Activated effector memory CD4-positive, alpha-beta T cell treated with Interleukin-2 at 50 U/mL for 16 hours (primary cell): ENCODE measurements at regions not wholly inside any gene's neighbourhood (a gene's known extent, or its start where the extent isn't known, plus 50 kb on each side); places are given as distances from the start of the nearest gene placed in this dataset.

Experiments used
- DNase-seq: peaks from one replicate; pipeline ENCODE4 v3.0.0-alpha.2; 2020

DNA sequence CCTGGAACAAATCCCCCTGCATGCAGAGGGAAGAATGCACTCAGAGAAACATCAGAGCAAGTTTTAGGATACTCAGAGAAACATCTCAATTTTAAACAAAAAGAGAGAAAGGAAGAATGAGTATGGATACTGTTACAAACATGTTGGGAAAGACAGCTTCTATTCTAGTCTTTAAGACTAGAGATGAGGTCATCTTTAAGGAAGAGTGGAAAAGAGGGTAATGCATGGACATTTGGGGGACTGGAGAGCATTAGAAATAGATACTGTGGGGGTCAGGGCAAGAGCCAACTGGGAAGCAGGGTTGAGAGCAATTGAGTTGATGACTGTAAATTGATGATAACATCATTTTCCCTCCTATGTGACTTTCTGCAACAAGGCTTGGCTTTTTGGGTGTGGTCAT, 431.2 kb downstream of the CDH26 start:
- DNase-seq = no peak

DNA sequence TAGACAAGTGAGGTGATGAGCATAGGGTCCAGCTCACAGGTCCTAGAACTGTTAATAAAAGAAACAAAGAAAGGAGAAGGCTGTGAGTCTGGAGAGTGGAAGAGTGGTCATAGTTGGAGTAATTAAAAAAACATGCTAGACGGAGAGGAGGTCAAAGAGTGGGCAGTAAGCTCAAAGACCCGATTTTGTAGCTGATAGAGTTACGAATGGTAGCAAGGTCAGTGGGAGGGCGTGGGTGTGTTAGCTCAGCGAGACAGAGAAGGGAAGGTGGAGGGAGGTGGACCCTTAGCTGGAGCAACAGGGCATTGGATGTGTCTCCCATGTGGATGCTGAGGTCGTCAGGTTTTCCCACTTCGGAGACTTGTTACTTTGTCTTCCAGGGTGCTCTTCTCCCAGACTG, 431.7 kb downstream of the CDH26 start:
- no peak for DNase-seq

DNA sequence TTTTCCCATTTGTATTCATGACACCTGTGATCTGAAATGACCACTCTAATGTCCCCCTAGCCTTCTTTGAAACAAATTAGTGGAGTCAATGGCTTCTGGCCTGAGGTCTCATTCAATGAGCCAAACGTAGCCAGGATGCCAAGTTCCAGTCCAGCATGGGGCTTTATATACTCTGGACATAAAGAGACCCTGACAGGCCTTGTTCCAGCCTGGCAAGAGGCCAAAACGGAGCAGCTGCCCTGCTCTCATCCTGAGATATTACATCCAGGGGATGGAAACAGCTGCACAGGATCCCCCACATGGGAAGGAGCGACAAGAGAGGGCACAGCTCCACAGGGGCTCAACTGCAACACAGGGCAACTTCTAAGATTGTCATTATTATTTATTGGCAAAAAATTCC, 437.8 kb downstream of the CDH26 start:
- DNase-seq = no peak

DNA sequence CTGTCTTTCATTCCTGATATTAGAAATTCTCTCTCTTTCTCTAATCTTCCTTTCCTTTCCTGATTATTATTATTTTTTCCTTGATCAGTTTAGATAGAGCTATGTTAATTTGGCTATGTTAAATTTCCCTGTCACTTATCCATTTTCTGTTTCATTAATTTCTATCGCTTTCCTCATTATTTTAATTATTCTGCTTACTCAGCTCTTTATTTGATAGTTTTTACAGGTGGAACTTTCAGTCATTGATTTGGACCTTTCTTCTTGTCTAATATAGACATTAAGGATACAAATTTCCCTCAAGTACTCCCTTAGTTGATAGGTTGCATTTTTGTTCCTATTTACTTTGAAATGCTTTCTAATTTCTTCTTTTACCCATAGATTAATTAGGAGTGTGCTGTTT, 442.3 kb downstream of the CDH26 start:
- DNase-seq = no peak

DNA sequence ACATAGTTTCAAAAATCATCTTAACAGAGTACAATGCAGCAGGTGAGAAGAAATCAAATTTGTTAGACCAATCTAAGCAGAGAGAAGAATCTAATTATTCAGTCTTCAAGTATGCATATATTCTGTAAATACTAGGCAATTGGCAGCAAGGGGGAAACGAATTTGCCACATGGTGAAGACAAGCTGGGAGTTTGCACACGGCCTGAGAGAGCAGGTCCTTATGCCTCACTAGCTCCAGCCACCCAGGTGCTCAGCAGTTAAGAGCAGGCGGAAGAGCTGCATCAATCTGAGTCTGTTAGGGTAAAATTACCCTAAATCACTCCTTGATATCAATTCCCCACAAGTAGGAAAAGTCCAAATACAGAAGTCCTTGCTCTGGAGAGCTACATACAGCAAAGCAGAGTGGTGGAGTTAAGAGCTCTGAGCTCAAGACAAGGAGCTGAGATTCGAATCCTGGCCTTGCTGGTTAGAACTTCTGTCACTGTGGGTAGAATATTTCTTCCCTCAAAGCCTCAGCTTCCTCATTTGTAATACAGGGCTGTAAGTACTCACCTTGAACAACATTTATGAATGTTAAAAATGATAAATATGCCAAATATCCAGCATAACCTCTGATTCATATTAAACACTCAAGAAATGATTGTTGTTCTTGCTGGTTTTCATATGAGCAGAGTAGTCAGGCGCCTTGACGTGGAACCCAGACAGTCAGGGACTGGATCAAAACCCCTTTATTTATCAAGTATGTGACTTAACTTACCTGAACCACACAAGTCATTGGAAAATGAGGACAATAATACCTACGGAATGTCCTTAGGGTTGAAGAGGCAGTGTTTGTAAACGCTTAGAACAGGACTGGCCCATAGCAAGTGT, 444.2 kb downstream of the CDH26 start:
- DNase-seq = no peak

DNA sequence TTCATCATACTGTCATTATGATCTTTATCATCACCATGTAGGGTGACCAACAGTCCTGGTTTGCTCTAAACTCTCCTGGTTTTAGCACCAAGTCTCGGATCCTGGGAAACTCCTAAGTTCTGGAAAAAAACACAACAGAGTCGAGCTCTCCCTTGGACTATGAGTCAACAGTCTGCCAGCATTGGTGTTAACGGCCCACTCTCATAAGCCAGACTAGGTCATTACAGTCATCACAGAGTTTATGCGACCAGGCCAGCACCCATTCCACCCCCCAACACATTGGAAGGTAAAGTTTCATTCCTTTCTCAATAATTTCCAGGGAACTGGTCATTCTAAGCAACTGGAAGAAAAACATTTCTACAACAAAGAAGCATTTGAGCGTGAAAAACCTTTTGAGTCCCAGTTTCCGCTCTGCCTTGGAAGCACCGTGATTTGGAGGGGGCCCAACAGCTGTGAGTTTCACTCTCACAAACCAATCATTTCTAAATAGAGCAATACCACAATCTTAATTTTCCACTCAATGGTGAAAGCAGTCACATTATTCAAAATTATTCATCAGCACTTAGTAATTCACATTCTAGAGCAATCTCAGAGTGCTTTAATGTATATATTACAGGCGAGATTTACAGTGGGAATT, 445.0 kb downstream of the CDH26 start:
- no peak for DNase-seq

DNA sequence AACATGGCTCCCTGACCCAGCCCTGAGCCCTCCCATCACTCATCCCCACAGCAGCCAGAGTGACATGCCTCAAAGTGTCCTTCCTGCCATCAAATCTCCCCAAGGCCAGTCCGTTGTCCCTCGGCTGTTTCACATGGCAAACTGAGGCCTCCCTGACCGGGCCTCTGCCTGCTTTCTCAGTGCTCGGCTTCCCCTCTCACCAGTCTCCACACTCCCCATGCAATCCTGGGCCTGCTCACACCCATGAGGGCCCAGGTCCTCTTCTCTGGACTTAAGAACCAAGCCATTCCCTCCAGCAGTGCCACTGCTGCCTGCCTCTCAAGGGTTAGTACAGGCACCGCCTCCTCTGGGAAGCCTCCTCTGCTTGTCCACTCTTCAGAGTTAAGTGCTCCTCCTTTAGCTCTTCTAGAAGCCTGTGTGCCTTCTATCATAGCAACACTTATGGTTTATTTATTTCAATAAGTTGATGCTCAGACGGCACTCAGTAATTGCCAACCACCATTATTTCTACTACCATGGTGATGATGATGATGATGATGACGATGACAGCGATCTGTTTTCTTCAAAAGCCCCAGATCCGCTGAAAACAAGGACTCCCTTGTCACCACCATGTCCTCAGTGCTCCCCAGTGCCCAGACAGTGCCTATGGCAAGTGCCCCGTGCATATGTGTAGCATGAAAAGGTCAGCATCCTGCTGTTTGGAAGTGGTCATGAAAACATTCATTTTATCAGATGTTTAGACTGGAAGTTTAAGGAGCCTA, 449.0 kb downstream of the CDH26 start:
- DNase-seq = no peak

DNA sequence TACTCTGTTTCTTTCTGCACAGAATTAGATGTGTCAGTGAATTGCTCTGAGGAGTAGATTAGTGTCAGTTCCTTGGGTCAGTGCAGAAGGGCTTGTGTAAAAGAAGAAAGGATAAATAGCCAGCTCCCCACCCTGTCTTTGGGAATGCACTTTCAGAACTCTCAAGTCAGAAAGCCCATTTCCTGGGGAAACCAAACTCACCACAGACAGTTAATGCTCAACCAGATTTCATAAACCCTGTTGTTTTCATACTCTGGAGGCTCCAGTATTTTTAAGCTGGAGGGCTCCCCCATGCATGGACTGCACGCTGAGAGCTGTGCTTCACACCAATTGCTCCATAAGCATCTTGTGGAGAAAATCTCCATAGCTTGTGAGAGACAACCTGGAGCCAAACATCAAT, 449.7 kb downstream of the CDH26 start:
- no peak for DNase-seq

DNA sequence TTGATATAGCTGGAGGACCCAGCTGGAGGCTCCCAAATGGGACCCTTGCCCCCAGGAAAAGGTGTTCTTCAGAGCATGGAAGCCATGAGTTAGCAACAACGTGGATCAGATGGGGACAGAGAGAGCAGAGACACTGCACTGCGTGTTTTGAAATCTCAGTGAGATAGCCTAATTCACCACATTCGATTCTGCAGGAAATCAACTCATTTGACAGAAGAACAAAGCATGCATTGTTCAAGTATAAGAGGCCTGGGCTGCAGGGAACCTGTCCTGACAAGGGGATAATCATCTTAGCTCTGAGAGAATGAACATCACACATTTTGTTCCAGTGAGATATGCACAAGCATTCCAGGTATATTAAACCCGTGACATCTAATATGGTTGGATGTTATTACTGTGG, 450.2 kb downstream of the CDH26 start:
- no peak for DNase-seq

DNA sequence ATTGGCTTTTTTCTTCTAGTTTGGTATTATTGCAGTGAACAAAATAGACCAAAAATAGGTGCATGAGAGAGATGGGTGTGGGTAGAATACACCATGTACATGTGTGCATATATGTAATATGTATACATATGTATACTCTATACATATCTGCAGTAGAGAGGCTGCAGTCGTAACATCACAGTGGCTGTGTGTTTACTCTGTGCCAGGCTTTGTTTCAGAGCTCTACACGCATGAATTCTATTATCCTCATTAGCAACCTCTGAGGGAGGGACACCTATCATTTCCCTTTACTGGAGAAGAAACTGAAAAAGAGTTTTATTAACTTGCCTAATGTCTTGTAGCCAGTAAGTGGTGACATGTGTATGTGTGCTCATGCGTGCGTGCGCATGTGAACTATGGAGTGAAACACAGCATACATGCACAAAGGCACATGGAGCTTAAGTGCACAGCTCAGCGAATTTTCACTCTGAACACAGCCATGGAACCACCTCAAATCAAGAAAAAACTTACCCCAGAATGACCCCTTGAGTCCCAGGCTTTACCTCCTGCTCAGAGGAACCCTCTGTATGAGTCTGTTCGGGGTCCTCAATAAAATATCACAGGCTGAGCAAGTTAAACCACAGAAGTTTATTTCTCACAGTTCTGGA, 452.5 kb downstream of the CDH26 start:
- no peak for DNase-seq

DNA sequence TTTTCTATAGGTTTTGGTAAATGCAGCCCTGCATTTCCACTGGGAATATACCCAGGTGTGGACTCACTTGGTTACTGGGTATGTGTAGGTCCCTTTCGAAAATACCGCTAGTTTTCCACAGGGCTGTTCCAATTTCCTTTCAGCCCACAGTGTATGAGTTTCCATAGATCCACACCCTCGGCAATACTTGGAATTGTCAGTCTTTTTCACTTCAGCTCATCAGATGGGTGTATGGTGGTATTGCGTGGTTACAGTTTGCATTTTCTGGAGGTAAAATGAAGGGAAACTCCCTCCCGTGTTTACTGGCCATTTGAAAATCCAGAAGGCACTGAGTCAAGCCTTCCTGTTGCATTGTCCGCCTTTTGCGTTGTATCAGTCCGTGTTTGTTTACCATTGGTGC, 453.6 kb downstream of the CDH26 start:
- no peak for DNase-seq

DNA sequence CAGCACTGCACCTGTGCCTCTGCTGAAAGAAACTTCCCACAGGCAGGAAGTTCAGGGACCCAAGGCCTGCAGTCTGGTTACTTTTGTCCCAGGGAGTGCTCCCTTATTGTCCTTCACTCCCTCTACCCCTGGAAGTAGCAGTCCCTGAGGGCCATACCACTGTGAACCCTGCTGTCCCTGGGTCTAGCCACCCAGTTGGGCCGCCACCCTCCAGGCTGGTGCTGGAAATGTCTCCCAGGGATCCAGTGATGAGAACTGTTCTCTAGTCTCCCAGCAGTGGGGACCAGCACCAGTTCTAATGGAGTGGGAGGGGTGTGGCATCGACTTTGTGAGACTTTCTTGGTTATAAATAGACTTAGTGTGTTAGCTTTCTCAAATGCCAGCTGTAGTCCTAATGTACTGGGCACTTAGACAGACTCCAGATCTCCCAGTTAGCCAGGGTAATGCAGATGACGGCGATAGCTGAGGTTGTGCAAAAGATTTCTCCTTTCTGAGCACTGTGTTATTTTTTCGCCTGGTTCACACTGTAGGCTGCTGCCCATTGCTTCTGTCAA, 462.5 kb downstream of the CDH26 start:
- DNase-seq = no peak

DNA sequence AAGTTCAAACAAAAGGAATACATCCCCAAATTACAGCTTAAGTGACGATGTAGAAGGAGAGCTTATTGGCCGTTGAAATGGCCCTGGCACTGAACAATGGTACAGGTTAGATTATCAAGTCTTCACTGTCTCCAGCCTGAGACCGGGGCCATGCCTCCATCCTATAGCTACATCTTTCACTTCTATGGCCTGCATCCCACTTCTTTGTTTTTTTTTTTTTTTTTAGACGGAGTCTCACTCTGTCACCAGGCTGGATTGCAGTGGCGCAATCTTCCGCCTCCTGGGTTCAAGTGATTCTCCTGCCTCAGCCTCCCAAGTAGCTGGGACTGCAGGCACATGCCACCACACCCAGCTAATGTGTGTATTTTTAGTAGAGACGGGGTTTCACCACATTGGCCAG, 464.6 kb downstream of the CDH26 start:
- DNase-seq = no peak

DNA sequence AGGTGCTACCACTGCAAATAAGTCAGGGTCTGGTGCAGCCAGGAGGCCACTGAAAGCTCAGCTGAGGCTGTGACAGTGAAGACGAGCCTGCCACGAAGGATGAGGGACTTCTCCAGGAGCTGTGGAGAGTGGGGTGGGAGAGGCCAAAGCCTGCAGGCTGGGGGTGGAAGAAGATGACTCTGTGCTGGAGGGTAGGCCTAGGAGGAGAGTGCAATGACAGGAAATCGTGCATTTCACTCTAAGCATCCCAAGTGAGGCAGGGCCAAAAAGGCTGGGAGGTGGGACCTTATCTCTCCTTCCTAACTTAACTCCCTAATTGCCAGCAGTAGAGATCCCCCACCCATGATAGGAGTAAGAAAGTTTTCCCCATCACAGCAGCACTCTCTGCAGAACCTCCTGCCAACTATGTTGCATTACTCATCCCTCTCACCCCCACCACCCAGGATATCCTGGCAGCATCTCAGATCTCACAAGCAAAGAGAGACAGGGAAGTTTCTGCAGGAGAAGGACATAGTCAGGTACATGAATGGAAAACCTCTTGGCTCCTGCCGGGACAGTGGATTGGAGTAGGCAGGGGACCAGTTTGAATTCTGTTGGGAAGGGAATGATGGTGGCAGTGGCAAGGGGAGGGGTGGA, 466.2 kb downstream of the CDH26 start:
- DNase-seq = no peak

DNA sequence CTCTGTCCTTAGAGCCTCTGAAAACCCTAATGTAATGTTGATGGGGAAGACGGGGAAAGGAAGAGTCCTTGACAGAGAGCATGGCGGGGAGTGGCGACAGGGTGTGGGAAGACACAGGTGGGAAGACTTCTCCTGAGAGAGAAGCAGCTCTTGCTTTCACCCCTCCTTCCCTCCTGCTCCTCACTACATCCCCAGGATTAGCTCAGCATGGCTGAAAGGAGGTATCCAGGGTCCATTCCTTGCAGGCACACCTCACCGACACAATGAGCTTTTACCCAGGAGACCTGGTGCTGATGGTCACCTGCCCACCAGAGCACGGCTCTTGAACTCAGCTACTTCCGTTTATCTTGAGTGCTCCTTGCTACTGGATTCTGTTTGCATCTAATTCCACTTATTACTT, 469.3 kb downstream of the CDH26 start:
- no peak for DNase-seq

DNA sequence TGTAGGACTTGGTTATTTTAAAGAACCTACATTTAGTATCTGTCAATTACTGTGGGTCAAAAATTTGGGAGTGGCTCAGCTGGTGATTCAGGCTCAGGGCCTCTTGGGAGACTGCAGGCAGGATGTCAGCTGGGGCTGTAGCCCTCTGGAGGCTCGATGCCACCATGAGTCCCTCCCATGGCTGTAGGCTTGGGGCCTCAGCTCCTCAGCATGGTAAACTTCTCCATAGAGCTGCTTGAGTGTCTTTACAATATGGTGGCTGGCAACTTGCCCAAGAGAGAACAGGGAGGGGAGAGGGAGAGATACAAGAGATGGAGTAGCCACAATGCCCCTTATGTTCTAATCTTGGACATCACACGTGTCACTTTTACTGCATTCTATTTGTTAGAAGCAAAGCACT, 470.4 kb downstream of the CDH26 start:
- DNase-seq = no peak

DNA sequence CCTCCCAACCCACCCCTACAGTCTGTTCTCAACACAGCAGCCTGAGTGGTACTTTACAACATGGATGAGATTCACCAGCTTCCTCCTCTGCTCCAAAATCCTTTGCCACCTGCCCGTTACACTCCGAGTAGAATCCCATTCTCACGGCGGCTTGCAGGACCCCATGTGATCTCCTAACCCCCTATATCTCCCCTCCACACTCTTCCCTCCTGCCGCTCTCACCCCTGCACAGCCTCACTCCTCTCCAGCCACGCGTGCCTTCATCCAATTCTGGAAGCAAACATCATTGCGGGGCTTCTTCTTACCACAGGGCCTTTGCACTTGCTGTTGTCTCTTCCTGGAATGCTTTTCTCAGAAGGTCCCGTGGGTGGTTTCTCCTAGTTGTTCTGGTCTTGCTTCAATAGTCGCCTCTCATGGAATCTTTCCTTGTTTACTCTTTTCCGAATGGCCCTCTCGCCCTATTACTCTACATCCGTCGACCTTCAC, 472.3 kb downstream of the CDH26 start:
- no peak for DNase-seq

DNA sequence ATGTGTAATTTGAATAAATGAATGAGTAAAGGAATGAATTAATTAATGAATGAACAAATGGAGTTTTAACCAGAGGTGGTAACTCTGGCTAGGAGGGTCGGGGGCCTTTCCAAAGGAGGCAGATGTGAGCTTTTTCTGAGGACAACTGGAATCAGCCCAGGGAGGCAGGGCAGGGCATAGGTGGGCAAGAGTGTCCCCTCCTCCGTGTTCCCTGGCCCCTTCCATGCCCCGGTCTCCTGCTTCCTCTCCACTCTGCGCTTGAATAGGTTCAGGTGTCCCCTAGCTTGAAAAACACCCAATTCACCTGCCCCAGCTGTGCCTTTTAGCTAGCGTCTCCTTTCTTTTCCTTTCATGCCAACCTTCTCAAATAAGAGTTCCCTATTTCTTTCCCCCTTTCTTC, 473.1 kb downstream of the CDH26 start:
- no peak for DNase-seq

DNA sequence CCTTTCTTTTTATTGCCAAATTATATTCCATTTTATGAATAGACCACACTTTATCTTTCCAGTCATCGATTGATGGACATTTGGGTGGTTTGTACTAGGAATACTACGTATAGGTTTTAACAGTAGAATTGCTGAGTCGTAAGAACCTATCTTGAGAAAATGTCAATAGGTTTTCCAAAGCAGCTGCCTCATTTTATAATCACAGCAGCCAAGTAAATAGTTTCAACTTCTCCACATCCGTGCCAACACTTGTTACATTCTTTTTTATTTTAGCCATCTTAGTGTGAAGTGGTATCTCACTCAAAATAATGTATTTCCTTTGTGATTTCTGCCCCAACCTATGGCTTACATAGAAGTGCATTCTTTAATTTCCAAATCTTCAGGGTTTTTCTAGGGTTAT, 479.2 kb downstream of the CDH26 start:
- no peak for DNase-seq

DNA sequence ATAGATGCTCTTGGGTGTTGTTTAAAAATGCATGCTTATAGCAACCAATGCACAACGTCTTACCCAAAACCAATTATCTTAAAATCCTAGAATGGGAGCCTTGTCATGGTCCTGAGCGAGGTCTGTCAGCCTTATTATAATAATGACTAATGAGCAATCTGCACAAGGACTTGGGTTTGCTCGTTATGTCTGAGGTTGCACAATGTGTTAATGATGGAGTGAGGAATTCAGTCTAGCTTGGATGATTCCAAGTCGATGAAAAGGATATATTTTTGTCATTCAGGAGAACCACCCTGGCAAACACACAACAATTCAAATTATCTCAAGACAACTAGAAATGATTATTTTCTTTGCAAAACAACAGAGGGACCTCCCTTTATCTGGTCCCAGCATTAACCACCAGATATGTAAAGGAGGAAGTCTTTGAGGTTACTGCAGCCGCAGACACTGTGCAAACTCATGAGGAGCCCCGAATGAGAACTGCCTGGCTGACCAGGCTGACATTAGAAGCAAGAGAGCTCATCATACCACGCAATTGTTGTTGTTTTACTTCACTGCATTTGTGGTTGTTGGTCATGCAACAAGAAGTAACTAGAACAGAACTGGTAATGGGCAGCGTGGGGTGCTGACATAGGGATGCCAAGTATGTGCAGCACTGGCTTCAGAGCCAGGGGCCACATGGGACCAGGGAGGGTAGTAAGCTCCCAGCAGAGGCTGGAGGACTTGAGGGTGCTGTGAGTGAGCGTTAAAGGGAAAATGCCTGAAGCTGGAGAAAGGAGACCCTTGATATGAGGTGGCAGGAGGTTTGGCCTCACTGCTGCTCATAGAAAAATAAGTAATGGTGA, 488.3 kb downstream of the CDH26 start:
- no peak for DNase-seq

DNA sequence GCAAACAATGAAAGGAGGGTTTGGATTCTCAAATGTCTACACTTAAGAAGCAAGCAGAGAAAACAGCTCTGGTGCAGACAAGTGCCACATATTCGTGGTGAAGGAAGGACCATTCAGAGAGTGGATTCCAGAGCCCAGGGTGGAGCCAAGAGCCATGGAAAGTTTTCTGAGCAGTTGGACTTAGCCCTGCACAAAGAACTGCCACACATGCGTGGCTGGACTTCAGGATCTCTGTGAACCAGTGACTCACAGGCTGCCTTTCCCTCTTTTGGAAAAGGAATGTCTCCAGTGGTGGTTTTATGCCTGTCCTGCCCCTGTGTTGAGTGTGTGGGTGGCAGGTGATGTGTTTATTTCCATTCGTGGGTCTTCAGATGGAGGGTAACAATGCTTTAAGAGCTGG, 489.5 kb downstream of the CDH26 start:
- DNase-seq = no peak
